BLaER1 treated with 17β-estradiol and CSF1 and Interleukin-3, amounts not matched to agents 10 nM and 100 nM (cell line): ENCODE measurements at regions not wholly inside any gene's neighbourhood (a gene's known extent, or its start where the extent isn't known, plus 50 kb on each side); places are given as distances from the start of the nearest gene placed in this dataset.
A peak's percentile ranks its signal among the peaks of the same experiment; 100 is the strongest.

Source experiments
- H3K27ac ChIP-seq, 11 experiments: shearing (Covaris generic); formaldehyde crosslinking; 2 replicates each; pipeline ENCODE4 v1.8.1; 2022
- H3K27me3 ChIP-seq, 11 experiments: shearing (Covaris generic); formaldehyde crosslinking; 2 replicates each; pipeline ENCODE4 v1.8.1; 2022
- H3K36me3 ChIP-seq, 11 experiments: shearing (Covaris generic); formaldehyde crosslinking; 2 replicates each; pipeline ENCODE4 v1.8.1; 2022
- H3K4me1 ChIP-seq, 10 experiments: shearing (Covaris generic); formaldehyde crosslinking; 2 replicates each; pipeline ENCODE4 v1.8.1; 2022
- H3K4me2 ChIP-seq, 11 experiments: shearing (Covaris generic); formaldehyde crosslinking; 2 replicates each; pipeline ENCODE4 v1.8.1; 2022
- H3K4me3 ChIP-seq, 10 experiments: shearing (Covaris generic); formaldehyde crosslinking; 2 replicates each; pipeline ENCODE4 v1.8.1; 2022
- H3K9ac ChIP-seq, 11 experiments: shearing (Covaris generic); formaldehyde crosslinking; 2 replicates each; pipeline ENCODE4 v1.8.1; 2022
- H3K9me3 ChIP-seq, 11 experiments: shearing (Covaris generic); formaldehyde crosslinking; replicated peaks in 1 of 11; 2 replicates each; pipeline ENCODE4 v1.8.1; 2022
- H4K20me1 ChIP-seq, 11 experiments: shearing (Covaris generic); formaldehyde crosslinking; 2 replicates each; pipeline ENCODE4 v1.8.1; 2022
- Cebpa-rat ChIP-seq, 11 experiments: shearing (Covaris generic); IDR thresholded peaks; 2 replicates each; pipeline ENCODE4 v1.8.1; 2022

DNA sequence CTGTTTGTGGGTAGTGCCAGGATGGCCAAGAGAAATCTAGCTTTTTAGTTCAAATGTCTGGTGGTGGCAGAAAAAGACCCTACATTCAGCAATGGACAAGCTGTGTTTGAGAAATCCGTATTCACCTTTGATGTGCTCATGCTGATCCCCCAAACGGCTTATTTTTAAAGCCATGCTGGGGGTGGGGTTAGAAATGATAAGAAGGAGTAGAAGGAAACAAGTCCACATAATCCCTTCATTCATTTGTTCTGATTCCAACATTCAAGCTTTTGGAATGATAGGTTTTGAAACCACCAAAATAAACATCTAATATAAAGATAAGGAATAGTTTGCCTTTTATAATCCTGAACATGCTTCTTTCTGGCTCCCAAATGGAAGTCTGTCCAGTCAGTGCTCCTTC, 92.0 kb upstream of the DKK2 start:
- Histone ChIP-seq H3K9ac (no peak overlapping the region), H3K27ac (no peak overlapping the region), H3K9me3 (no peaks in the 10 kb centered on the region), H3K36me3 (no peaks in the 10 kb centered on the region), H3K4me3 (no peak overlapping the region), H3K4me2 (no peak overlapping the region), H3K4me1 (peaks cover 0 to 10% (median 0%) of the 10 kb centered on the region in 10 experiments; a peak in 4 of 20 replicates), H3K27me3 (no peaks in the 10 kb centered on the region), H4K20me1 (no peaks in the 10 kb centered on the region)
- no peak for TF ChIP-seq Cebpa-rat (IDR thresholded peaks at IDR 0.05)

DNA sequence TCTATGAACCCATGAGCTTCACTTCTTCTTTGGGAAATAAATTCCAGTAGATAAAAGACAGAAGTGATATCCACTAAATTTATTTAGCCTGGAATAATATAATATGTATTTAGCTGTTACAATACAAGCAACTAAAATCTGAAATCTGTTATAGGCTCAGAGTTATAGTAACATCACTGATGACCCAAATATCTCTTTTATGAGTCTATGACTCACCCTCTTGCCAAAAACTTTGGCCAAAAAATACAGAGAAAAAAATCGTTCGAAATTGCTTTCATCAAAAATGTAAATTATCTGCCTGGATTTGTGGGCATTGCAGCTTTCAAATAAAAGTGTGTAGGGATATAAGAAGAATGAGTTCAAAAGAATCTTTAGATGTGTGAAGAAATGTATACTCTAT, 89.4 kb upstream of the DKK2 start:
- Histone ChIP-seq H3K27ac (no peak overlapping the region), H3K9me3 (no peaks in the 10 kb centered on the region), H3K4me1 (peaks cover 0 to 10% (median 0%) of the 10 kb centered on the region in 10 experiments; a peak in 4 of 20 replicates), H3K4me2 (no peak overlapping the region), H3K36me3 (no peaks in the 10 kb centered on the region), H4K20me1 (no peaks in the 10 kb centered on the region), H3K9ac (no peak overlapping the region), H3K4me3 (no peak overlapping the region), H3K27me3 (no peaks in the 10 kb centered on the region)
- TF ChIP-seq Cebpa-rat (IDR thresholded peaks at IDR 0.05), result no peak

DNA sequence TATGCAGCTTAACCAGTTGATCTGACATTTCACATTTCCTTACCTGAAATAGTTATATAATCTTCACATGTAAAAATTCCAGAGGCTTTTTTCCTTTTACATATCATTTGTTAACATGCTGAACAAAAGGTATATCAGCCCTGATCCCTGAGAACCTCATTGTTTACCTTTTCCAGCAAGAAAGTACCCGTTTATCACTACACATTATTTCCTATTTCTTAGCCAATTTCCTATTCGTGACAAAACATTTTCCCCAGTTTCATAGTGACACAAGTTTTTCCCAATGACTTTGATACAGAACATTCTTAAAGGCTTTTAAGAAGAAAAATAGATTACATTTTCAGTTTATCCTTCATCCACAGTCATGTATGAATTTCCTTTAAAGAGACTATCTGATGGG, 86.6 kb upstream of the DKK2 start:
- Histone ChIP-seq H4K20me1 (no peaks in the 10 kb centered on the region), H3K27ac (no peak overlapping the region), H3K9ac (no peak overlapping the region), H3K36me3 (no peaks in the 10 kb centered on the region), H3K9me3 (no peaks in the 10 kb centered on the region), H3K4me2 (no peak overlapping the region), H3K4me3 (no peak overlapping the region), H3K4me1 (no peaks in the 10 kb centered on the region), H3K27me3 (no peaks in the 10 kb centered on the region)
- no peak for TF ChIP-seq Cebpa-rat (IDR thresholded peaks at IDR 0.05)

DNA sequence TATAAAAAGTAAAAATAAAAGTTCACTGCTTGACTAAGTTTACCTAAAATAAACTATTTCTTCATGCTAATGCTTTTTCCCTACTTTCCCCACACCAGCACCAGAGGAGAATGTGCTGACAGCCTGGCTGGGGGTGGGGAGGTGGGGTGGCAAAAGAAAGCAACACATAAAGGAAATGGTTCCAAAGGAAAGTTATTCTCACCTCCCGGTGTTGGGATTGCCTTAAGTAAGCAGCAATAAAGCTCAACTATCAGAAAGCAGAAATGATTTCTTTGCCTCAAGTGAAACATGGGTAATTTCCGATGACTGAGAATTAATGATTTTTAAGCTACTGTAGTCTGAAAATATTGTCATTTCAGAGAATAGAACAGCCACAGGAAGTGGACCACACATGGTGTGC, 84.5 kb upstream of the DKK2 start:
- Histone ChIP-seq H3K4me2 (no peak overlapping the region), H3K27me3 (no peaks in the 10 kb centered on the region), H4K20me1 (no peaks in the 10 kb centered on the region), H3K9ac (no peak overlapping the region), H3K27ac (no peak overlapping the region), H3K4me1 (no peaks in the 10 kb centered on the region), H3K4me3 (no peak overlapping the region), H3K36me3 (no peaks in the 10 kb centered on the region), H3K9me3 (0 out of 22 replicates have a peak, but pooled peaks cover 0 to 10% (median 0%) of the 10 kb centered on the region in 11 experiments)
- no peak for TF ChIP-seq Cebpa-rat (IDR thresholded peaks at IDR 0.05)

DNA sequence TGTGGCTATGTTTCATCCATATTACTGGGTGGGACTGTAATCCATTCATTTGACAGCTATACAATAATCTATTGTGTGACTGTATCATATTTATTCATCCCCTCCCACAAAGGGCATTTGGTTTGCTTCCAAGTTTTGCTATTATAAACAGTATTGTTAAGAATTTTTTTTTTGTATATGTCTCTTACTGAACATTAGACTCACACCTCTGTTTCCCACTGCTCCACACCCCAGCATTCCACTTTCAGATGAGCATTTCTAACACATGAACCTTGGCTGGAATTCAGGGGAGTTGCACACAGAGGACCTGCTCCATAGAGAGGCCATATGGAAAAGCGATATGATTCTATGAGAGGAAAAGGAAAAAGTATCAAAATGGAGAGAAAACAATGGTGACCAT, 81.6 kb upstream of the DKK2 start:
- Histone ChIP-seq H4K20me1 (no peaks in the 10 kb centered on the region), H3K27me3 (no peaks in the 10 kb centered on the region), H3K27ac (no peak overlapping the region), H3K36me3 (no peaks in the 10 kb centered on the region), H3K9ac (no peak overlapping the region), H3K9me3 (peaks cover 0 to 12% (median 0%) of the 10 kb centered on the region in 11 experiments; a peak in 3 of 22 replicates), H3K4me3 (no peak overlapping the region), H3K4me2 (no peak overlapping the region), H3K4me1 (no peaks in the 10 kb centered on the region)
- TF ChIP-seq Cebpa-rat (IDR thresholded peaks at IDR 0.05), result no peak

DNA sequence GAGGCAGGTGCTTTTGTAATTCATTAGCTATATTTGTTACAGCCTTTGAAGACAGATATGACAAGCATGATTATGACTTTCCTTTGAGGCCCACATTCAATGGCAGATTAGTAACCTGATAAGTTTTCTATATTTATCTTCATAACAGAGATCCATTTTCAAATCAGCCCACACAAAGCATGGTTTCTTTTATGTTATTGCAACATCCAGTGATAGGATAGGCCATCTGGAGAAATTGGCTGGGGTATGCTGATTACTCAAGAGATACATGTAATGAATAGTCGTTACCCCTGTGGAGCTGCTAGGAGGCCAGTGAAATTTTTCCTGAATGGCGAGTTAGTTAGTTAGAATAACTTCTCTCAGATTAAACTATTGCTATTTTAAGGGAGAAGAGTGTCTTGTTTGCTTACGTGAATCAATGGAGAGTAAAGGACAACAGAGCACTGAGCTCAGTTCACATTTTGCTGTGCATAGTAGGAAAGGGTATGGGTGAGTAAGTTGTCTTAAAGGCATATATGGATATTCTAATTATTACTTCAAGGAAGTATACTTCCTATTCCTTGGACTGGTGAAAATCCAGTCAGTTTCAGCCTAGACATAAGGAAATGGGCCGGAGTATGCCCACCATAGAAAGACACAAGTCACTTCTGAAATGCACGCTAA, 79.2 kb upstream of the DKK2 start:
- Histone ChIP-seq H3K4me1 (no peaks in the 10 kb centered on the region), H3K9ac (no peak overlapping the region), H4K20me1 (no peaks in the 10 kb centered on the region), H3K4me3 (no peak overlapping the region), H3K36me3 (no peaks in the 10 kb centered on the region), H3K9me3 (peaks cover 0 to 20% (median 0%) of the 10 kb centered on the region in 11 experiments; a peak in 8 of 22 replicates), H3K27me3 (no peaks in the 10 kb centered on the region), H3K27ac (no peak overlapping the region), H3K4me2 (no peak overlapping the region)
- TF ChIP-seq Cebpa-rat (IDR thresholded peaks at IDR 0.05), result no peak; a peak in 1 of 22 replicates

DNA sequence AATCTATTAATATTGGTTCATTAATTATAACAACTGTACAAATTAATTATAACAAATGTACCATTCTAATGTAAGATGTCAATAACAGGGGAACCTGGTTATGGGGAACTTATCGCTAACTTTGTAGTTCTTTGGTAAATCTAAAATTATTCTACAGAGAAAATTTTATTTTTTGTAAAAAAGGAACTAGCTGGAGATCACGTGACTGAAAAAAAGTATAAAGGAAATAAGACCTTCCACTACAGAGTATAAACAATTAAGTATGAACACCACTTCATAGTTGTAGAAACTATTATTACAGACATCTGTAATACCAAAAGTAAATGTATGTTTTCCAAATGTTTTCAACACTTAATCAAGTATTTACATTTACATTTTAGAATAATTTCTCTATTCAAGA, 77.9 kb upstream of the DKK2 start:
- Histone ChIP-seq H3K4me3 (no peak overlapping the region), H3K4me1 (no peaks in the 10 kb centered on the region), H4K20me1 (no peaks in the 10 kb centered on the region), H3K9me3 (peaks cover 0 to 20% (median 0%) of the 10 kb centered on the region in 11 experiments; a peak in 8 of 22 replicates), H3K4me2 (no peak overlapping the region), H3K9ac (no peak overlapping the region), H3K27me3 (no peaks in the 10 kb centered on the region), H3K36me3 (no peaks in the 10 kb centered on the region), H3K27ac (no peak overlapping the region)
- no peak for TF ChIP-seq Cebpa-rat (IDR thresholded peaks at IDR 0.05)

DNA sequence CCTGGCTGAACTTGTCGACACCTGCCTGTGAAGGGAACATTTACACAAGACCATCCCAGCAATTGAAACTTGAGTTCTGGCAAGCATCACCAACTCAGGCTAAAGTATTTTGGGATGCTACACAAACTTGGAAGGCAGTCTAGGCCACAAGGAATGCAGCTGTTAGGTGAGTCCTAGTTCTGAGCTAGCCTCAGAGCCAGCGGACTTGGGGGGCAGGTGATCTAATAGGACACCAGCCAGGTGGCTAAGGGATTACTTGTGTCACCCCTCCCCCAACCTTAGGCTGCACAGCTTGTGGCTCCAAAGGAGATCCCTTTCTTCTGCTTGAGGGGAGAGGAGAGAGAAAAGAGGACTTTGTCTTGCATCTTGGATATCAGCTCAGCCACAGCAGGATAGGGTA, 62.3 kb upstream of the DKK2 start:
- Histone ChIP-seq H3K9me3 (no peaks in the 10 kb centered on the region), H3K4me2 (no peak overlapping the region), H3K4me3 (no peak overlapping the region), H3K4me1 (peaks cover 0 to 9% (median 0%) of the 10 kb centered on the region in 10 experiments; a peak in 4 of 20 replicates), H3K27me3 (no peaks in the 10 kb centered on the region), H3K36me3 (no peaks in the 10 kb centered on the region), H4K20me1 (no peaks in the 10 kb centered on the region), H3K27ac (no peak overlapping the region), H3K9ac (no peak overlapping the region)
- no peak for TF ChIP-seq Cebpa-rat (IDR thresholded peaks at IDR 0.05)

DNA sequence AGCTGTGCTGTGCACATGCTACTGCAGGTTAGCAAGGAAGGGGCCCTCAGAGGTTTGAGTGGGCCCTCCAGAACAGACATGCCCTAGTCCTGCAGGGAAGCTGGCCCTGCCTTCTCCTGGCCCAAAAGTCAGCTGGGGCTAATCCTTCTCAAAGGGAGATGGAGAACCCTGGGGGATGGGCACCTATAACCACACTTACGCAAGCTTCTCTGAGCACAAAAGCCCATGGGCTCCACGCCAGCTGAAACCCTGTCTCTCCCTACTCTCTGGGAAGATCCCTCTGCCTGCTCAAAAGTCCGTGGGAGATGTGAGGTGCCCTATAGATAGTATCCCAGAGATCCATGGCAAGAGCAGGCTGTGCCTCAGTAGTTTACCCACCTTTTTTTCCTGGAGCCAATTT, 58.9 kb upstream of the DKK2 start:
- H3K27me3 ChIP-seq, result no peaks in the 10 kb centered on the region
- H3K27ac ChIP-seq, result no peak overlapping the region
- no peak overlapping the region for H3K4me3 ChIP-seq
- TF ChIP-seq Cebpa-rat (IDR thresholded peaks at IDR 0.05), result no peak
- H3K4me2 ChIP-seq, result 0 out of 22 replicates have a peak overlapping the region, but pooled peaks of 1 of the 11 experiments have one; percentile 12
- no peaks in the 10 kb centered on the region for H4K20me1 ChIP-seq
- H3K36me3 ChIP-seq, result no peaks in the 10 kb centered on the region
- H3K9ac ChIP-seq, result no peak overlapping the region
- peaks cover 0 to 9% (median 0%) of the 10 kb centered on the region in 10 experiments; a peak in 4 of 20 replicates for H3K4me1 ChIP-seq
- H3K9me3 ChIP-seq, result no peaks in the 10 kb centered on the region

DNA sequence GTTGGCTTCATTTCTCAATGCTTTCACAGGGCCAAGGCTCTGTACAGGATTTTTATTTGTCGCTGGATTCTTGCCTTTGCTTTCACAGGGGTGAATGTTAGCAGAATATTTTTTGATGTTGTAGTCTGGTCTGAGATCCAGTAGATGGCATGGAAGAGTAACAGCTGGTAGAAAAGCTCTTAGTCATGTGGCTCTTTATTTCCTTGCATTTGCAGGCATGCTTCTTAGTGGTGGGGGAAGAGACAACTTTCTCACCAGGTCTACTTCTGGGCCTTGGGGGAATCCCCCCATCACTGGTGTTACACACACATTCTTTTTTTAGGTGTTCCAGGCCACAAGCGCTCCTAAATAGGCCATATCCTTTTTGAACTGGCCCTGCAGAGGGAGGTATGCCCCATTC, 58.2 kb upstream of the DKK2 start:
- H3K9me3 ChIP-seq, result no peaks in the 10 kb centered on the region
- no peaks in the 10 kb centered on the region for H3K36me3 ChIP-seq
- H3K4me2 ChIP-seq, result 0 out of 22 replicates have a peak overlapping the region, but pooled peaks of 1 of the 11 experiments have one; percentile 12
- no peaks in the 10 kb centered on the region for H3K27me3 ChIP-seq
- H3K4me3 ChIP-seq, result no peak overlapping the region
- no peak overlapping the region for H3K9ac ChIP-seq
- H4K20me1 ChIP-seq, result no peaks in the 10 kb centered on the region
- H3K27ac ChIP-seq, result no peak overlapping the region
- TF ChIP-seq Cebpa-rat (IDR thresholded peaks at IDR 0.05), result no peak
- peaks cover 0 to 9% (median 0%) of the 10 kb centered on the region in 10 experiments; a peak in 4 of 20 replicates for H3K4me1 ChIP-seq
